HEK293 (cell line): ENCODE measurements at regions not wholly inside any gene's neighbourhood (a gene's known extent, or its start where the extent isn't known, plus 50 kb on each side); places are given as distances from the start of the nearest gene placed in this dataset.

Experiments used
- CTCF ChIA-PET: fragments of 350-600 bp; formaldehyde crosslinking; extraction: SDS; loops from one replicate; lab custom pipeline; 2021; ENCODE audit warnings: antibody characterized with exemption; lab: Yijun Ruan, JAX
- POLR2A ChIA-PET: fragments of 300-600 bp; formaldehyde crosslinking; extraction: SDS; loops from one replicate; lab custom pipeline; 2020; ENCODE audit warnings: antibody characterized with exemption, inconsistent platforms; lab: Yijun Ruan, JAX
- H3K27ac ChIP-seq: fragments of 200-500 bp; sonication (Bioruptor generic); 2 replicates; pipeline ENCODE4 v1.5.1; 2014; ENCODE audit warnings: low read depth, low read length, control low read depth, inconsistent platforms; ENCODE audit errors: extremely low read depth
- H3K36me3 ChIP-seq, 2 experiments: fragments of 200-500 bp in 1 of 2; sonication (Bioruptor generic) in 1 of 2; 1 replicate in 1 of 2; 2 replicates in 1 of 2; pipeline ENCODE4 v1.5.1; 2014 to 2017; ENCODE audit warnings: inconsistent platforms in 2 of 2, low read length in 2 of 2; ENCODE audit not compliant: control insufficient read depth in 2 of 2, insufficient read depth in 1 of 2
- H3K4me1 ChIP-seq: fragments of 200-500 bp; sonication (Bioruptor generic); 2 replicates; pipeline ENCODE4 v1.5.1; 2014; ENCODE audit warnings: mild to moderate bottlenecking, low read length, inconsistent platforms; ENCODE audit not compliant: control insufficient read depth, insufficient read depth
- H3K4me3 ChIP-seq: 2 replicates; pipeline ENCODE4 v1.5.1; 2011; ENCODE audit warnings: low read depth, mild to moderate bottlenecking, control low read depth, low read length, moderate library complexity
- H3K9me3 ChIP-seq: fragments of 200-500 bp; sonication (Bioruptor generic); 2 replicates; pipeline ENCODE4 v1.5.1; 2014; ENCODE audit warnings: low read depth, low read length, inconsistent platforms; ENCODE audit not compliant: control insufficient read depth, insufficient read depth
- FEZF1 ChIP-seq: fragments of 450-650 bp; formaldehyde crosslinking; IDR thresholded peaks from 2 replicates; pipeline ENCODE4 v1.5.1; 2016; ENCODE audit warnings: missing biosample characterization, missing genetic modification characterization
- HIC1 ChIP-seq: fragments of 450-650 bp; formaldehyde crosslinking; IDR thresholded peaks from 2 replicates; pipeline ENCODE4 v1.5.1; 2016; ENCODE audit warnings: missing biosample characterization, missing genetic modification characterization
- HOXD13 ChIP-seq: sonication (generic); formaldehyde crosslinking; IDR thresholded peaks from 2 replicates; pipeline ENCODE4 v1.8.0; 2022; ENCODE audit warnings: missing genetic modification reagents, borderline replicate concordance
- KLF16 ChIP-seq: fragments of 450-650 bp; formaldehyde crosslinking; IDR thresholded peaks from 2 replicates; pipeline ENCODE4 v1.5.1; 2017; ENCODE audit warnings: missing biosample characterization, missing genetic modification characterization
- KLF9 ChIP-seq: fragments of 450-650 bp; formaldehyde crosslinking; IDR thresholded peaks from 2 replicates; pipeline ENCODE4 v1.5.1; 2016; ENCODE audit warnings: missing biosample characterization, missing genetic modification characterization, low read depth
- MZF1 ChIP-seq: fragments of 450-650 bp; formaldehyde crosslinking; IDR thresholded peaks from 2 replicates; pipeline ENCODE4 v1.5.1; 2017; ENCODE audit warnings: missing biosample characterization, missing genetic modification characterization, borderline replicate concordance
- OSR2 ChIP-seq: fragments of 450-650 bp; formaldehyde crosslinking; IDR thresholded peaks from 2 replicates; pipeline ENCODE4 v1.5.1; 2016; ENCODE audit warnings: missing biosample characterization, missing genetic modification characterization
- PRDM10 ChIP-seq: fragments of 450-650 bp; formaldehyde crosslinking; IDR thresholded peaks from 2 replicates; pipeline ENCODE4 v1.5.1; 2016; ENCODE audit warnings: missing biosample characterization, missing genetic modification characterization
- PRDM6 ChIP-seq: fragments of 450-650 bp; formaldehyde crosslinking; IDR thresholded peaks from 2 replicates; pipeline ENCODE4 v1.5.1; 2017; ENCODE audit warnings: missing biosample characterization, missing genetic modification characterization
- SCRT1 ChIP-seq: fragments of 450-650 bp; formaldehyde crosslinking; IDR thresholded peaks from 2 replicates; pipeline ENCODE4 v1.5.1; 2016; ENCODE audit warnings: missing biosample characterization, missing genetic modification characterization, borderline replicate concordance
- SCRT2 ChIP-seq: fragments of 450-650 bp; formaldehyde crosslinking; IDR thresholded peaks from 2 replicates; pipeline ENCODE4 v1.5.1; 2016; ENCODE audit warnings: missing biosample characterization, missing genetic modification characterization
- TRIM28 ChIP-seq: IDR thresholded peaks from 2 replicates; pipeline ENCODE4 v1.6.1; 2011; ENCODE audit warnings: low read length, control low read depth, borderline replicate concordance
- ZBTB6 ChIP-seq: fragments of 450-650 bp; formaldehyde crosslinking; IDR thresholded peaks from 2 replicates; pipeline ENCODE4 v1.5.1; 2017; ENCODE audit warnings: missing biosample characterization, missing genetic modification characterization
- ZBTB8A ChIP-seq: fragments of 450-650 bp; formaldehyde crosslinking; IDR thresholded peaks from 2 replicates; pipeline ENCODE4 v1.5.1; 2016; ENCODE audit warnings: missing biosample characterization, missing genetic modification characterization
- ZNF18 ChIP-seq: fragments of 450-650 bp; formaldehyde crosslinking; IDR thresholded peaks from 2 replicates; pipeline ENCODE4 v1.5.1; 2016; ENCODE audit warnings: missing biosample characterization, missing genetic modification characterization
- ZNF366 ChIP-seq: fragments of 450-650 bp; formaldehyde crosslinking; conservative IDR thresholded peaks from 2 replicates; pipeline ENCODE4 v1.5.1; 2016; ENCODE audit warnings: missing biosample characterization, missing genetic modification characterization
- ZNF513 ChIP-seq: fragments of 450-650 bp; IDR thresholded peaks from 2 replicates; pipeline ENCODE4 v1.5.1; 2018; ENCODE audit warnings: missing biosample characterization, missing genetic modification characterization
- ZNF558 ChIP-seq: fragments of 450-650 bp; formaldehyde crosslinking; IDR thresholded peaks from 2 replicates; pipeline ENCODE4 v1.5.1; 2016; ENCODE audit warnings: missing biosample characterization, missing genetic modification characterization
- ZNF561 ChIP-seq: fragments of 450-650 bp; IDR thresholded peaks from 2 replicates; pipeline ENCODE4 v1.5.1; 2018; ENCODE audit warnings: missing biosample characterization, missing genetic modification characterization, borderline replicate concordance
- ZNF571 ChIP-seq: fragments of 450-650 bp; formaldehyde crosslinking; IDR thresholded peaks from 2 replicates; pipeline ENCODE4 v1.5.0; 2017; ENCODE audit warnings: missing biosample characterization, missing genetic modification characterization
- ZNF580 ChIP-seq: fragments of 450-650 bp; formaldehyde crosslinking; IDR thresholded peaks from 2 replicates; pipeline ENCODE4 v1.5.1; 2016; ENCODE audit warnings: missing biosample characterization, missing genetic modification characterization
- ZNF596 ChIP-seq: fragments of 450-650 bp; IDR thresholded peaks from 2 replicates; pipeline ENCODE4 v1.5.0; 2018; ENCODE audit warnings: missing biosample characterization, mild to moderate bottlenecking, missing genetic modification characterization, moderate library complexity
- ZNF600 ChIP-seq: fragments of 450-650 bp; formaldehyde crosslinking; IDR thresholded peaks from 2 replicates; pipeline ENCODE4 v1.5.1; 2016; ENCODE audit warnings: missing biosample characterization, missing genetic modification characterization
- ZNF843 ChIP-seq: fragments of 450-650 bp; formaldehyde crosslinking; IDR thresholded peaks from 2 replicates; pipeline ENCODE4 v1.5.1; 2016; ENCODE audit warnings: missing biosample characterization, missing genetic modification characterization
- ZXDB ChIP-seq: fragments of 450-650 bp; formaldehyde crosslinking; IDR thresholded peaks from 2 replicates; pipeline ENCODE4 v1.5.1; 2016; ENCODE audit warnings: missing biosample characterization, missing genetic modification characterization

- no peak for TF ChIP-seq ZNF513 (tag by site-specific recombination)
These were observed 203.9 kb upstream of the GLI3 start (continued) for GRCh38 chr7:42440951-42441350.

GRCh38 chr7:42432644-42433043 is 195.6 kb upstream of the GLI3 start:
- Histone ChIP-seq H3K4me3 (no peak overlapping the region), H3K36me3 (no peaks in the 10 kb centered on the region), H3K27ac (no peak overlapping the region), H3K4me1 (peaks cover 4% of the 10 kb centered on the region), H3K9me3 (no peaks in the 10 kb centered on the region)
- ChIA-PET CTCF (no interaction called here), POLR2A (no interaction called here)
- TF ChIP-seq ZNF596 (tag by site-specific recombination) (0 out of 2 replicates have a peak, but pooled peaks have one; percentile 52), ZNF18 (tag by site-specific recombination) (0 out of 2 replicates have a peak, but pooled peaks have one; percentile 59), ZNF561 (tag by site-specific recombination) (0 out of 2 replicates have a peak, but pooled peaks have one; percentile 54), ZNF558 (tag by site-specific recombination) (no peak), TRIM28 (0 out of 2 replicates have a peak, but pooled peaks have one; percentile 43), KLF16 (tag by site-specific recombination) (no peak), KLF9 (tag by site-specific recombination) (no peak), ZNF843 (tag by site-specific recombination) (peak; percentile 92), HIC1 (tag by site-specific recombination) (peak; percentile 86), MZF1 (tag by site-specific recombination) (peak; percentile 23; the same call in 1 of the 2 replicates), ZXDB (peak; percentile 76), FEZF1 (tag by site-specific recombination) (peak; percentile 61; the same call in 1 of the 2 replicates), ZNF600 (tag by site-specific recombination) (peak; percentile 84), ZBTB6 (tag by site-specific recombination) (peak; percentile 65; the same call in 1 of the 2 replicates), ZNF580 (0 out of 2 replicates have a peak, but pooled peaks have one; percentile 59), ZNF571 (no peak), HOXD13 (CRISPR knock-in tag) (0 out of 2 replicates have a peak, but pooled peaks have one; percentile 15), SCRT1 (tag by site-specific recombination) (peak; percentile 90), OSR2 (tag by site-specific recombination) (peak; percentile 72; the same call in 1 of the 2 replicates), ZBTB8A (tag by site-specific recombination) (peak; percentile 89), PRDM10 (tag by site-specific recombination) (peak; percentile 76), SCRT2 (peak; percentile 94), PRDM6 (tag by site-specific recombination) (peak; percentile 79), ZNF366 (tag by site-specific recombination) (peak; percentile 34; the same call in 1 of the 2 replicates)
